HG03457 (cell line): ENCODE measurements at regions not wholly inside any gene's neighbourhood (a gene's known extent, or its start where the extent isn't known, plus 50 kb on each side); places are given as distances from the start of the nearest gene placed in this dataset.

Source experiments
- ATAC-seq: cut with Tn5 transposase; IDR thresholded peaks from one replicate; pipeline ENCODE4 v1.9.1; 2021; ENCODE audit warnings: moderate number of reproducible peaks; ENCODE audit not compliant: unreplicated experiment

GRCh38 chr16:62105244-62105643 is 69.0 kb upstream of the CDH8 start:
- ATAC-seq, result no peak

- no peak for ATAC-seq
Observed at GRCh38 chr16:62102588-62102987, 66.3 kb upstream of the CDH8 start.

GRCh38 chr16:62100651-62101050 is 64.4 kb upstream of the CDH8 start:
- no peak for ATAC-seq

- no peak for ATAC-seq
Observed at GRCh38 chr16:62089715-62090114, 53.5 kb upstream of the CDH8 start.

GRCh38 chr16:62088731-62089410 is 52.6 kb upstream of the CDH8 start:
- ATAC-seq, result no peak
